HEK293 (cell line): ENCODE measurements at regions not wholly inside any gene's neighbourhood (a gene's known extent, or its start where the extent isn't known, plus 50 kb on each side); places are given as distances from the start of the nearest gene placed in this dataset.

Experiments used
- CTCF ChIP-seq: fragments of 450-650 bp; formaldehyde crosslinking; IDR thresholded peaks from 2 replicates; pipeline ENCODE4 v1.5.1; 2016; ENCODE audit warnings: missing biosample characterization, missing genetic modification characterization
- PRDM10 ChIP-seq: fragments of 450-650 bp; formaldehyde crosslinking; IDR thresholded peaks from 2 replicates; pipeline ENCODE4 v1.5.1; 2016; ENCODE audit warnings: missing biosample characterization, missing genetic modification characterization
- ZNF37A ChIP-seq: fragments of 450-650 bp; IDR thresholded peaks from 2 replicates; pipeline ENCODE4 v1.5.1; 2018; ENCODE audit warnings: missing biosample characterization, missing genetic modification characterization
- ZNF529 ChIP-seq: fragments of 450-650 bp; formaldehyde crosslinking; IDR thresholded peaks from 2 replicates; pipeline ENCODE4 v1.5.1; 2017; ENCODE audit warnings: missing genetic modification characterization, missing biosample characterization; ENCODE audit not compliant: insufficient replicate concordance
- ZNF610 ChIP-seq: fragments of 450-650 bp; formaldehyde crosslinking; IDR thresholded peaks from 2 replicates; pipeline ENCODE4 v1.5.1; 2016; ENCODE audit warnings: missing biosample characterization, missing genetic modification characterization, borderline replicate concordance
- ZNF76 ChIP-seq: fragments of 450-650 bp; formaldehyde crosslinking; IDR thresholded peaks from 2 replicates; pipeline ENCODE4; 2016; ENCODE audit warnings: low read depth, missing biosample characterization, missing genetic modification characterization, borderline replicate concordance
- ZNF792 ChIP-seq: fragments of 450-650 bp; formaldehyde crosslinking; IDR thresholded peaks from 2 replicates; pipeline ENCODE4 v1.5.1; 2016; ENCODE audit warnings: missing biosample characterization, missing genetic modification characterization
- ZSCAN16 ChIP-seq: fragments of 450-650 bp; formaldehyde crosslinking; IDR thresholded peaks from 2 replicates; pipeline ENCODE4 v1.5.1; 2016; ENCODE audit warnings: missing biosample characterization, missing genetic modification characterization

GRCh38 chr12:126523891-126524290 is 1458.7 kb downstream of the AACS start:
- TF ChIP-seq ZNF792 (tag by site-specific recombination) (no peak), CTCF (tag by site-specific recombination) (no peak), PRDM10 (tag by site-specific recombination) (no peak), ZSCAN16 (tag by site-specific recombination) (no peak), ZNF529 (tag by site-specific recombination) (no peak), ZNF610 (tag by site-specific recombination) (no peak), ZNF76 (no peak), ZNF37A (tag by site-specific recombination) (no peak)
